AG09319 (cell line): ENCODE measurements at regions not wholly inside any gene's neighbourhood (a gene's known extent, or its start where the extent isn't known, plus 50 kb on each side); places are given as distances from the start of the nearest gene placed in this dataset.
"Not testable (repeated sequence)": the region's sequence is repeated elsewhere in the genome, so short reads cannot be mapped to it uniquely, and the experiment has no call there.

Experiments
- DNase-seq: peaks from one replicate; pipeline ENCODE4 v3.0.0-alpha.2; 2010; ENCODE audit warnings: low read depth; ENCODE audit errors: extremely low read depth
- CTCF ChIP-seq: IDR thresholded peaks from 2 replicates; pipeline ENCODE4 v1.5.1; 2011; ENCODE audit warnings: low read depth, mild to moderate bottlenecking, inconsistent platforms, low read length, moderate library complexity

GRCh38 chr18:22525313-22525712 lies 107.6 kb upstream of the CTAGE1 start:
- DNase-seq: no peak
- TF ChIP-seq CTCF: no peak

- TF ChIP-seq CTCF: no peak
- no peak for DNase-seq
These were observed 108.2 kb upstream of the CTAGE1 start for GRCh38 chr18:22525883-22526282.

DNA sequence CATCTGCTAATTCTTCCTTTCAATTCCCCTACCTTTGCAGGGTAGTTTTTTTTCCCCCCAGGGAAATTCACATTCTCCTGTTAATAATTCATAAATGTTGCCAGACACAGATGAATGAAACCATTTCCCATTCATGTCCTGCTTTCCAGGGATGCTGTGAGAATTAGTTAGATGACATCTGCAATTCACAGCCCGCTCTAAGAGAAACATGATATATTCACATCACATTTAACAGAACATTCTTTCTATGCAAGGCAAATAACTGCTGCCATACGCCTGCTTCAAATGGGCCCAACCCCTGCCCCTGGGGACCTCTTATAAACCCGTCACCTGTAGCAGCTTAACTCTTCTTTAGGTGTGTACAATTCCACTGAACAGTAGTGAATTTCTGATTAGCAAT lies 110.6 kb upstream of the CTAGE1 start:
- TF ChIP-seq CTCF: no peak
- no peak for DNase-seq

DNA sequence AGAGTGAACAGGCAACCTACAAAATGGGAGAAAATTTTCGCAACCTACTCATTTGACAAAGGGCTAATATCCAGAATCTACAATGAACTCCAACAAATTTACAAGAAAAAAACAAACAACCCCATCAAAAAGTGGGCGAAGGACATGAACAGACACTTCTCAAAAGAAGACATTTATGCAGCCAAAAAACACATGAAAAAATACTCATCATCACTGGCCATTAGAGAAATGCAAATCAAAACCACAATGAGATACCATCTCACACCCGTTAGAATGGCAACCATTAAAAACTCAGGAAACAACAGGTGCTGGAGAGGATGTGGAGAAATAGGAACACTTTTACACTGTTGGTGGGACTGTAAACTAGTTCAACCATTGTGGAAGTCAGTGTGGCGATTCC lies 117.0 kb upstream of the CTAGE1 start:
- not testable (repeated sequence) for DNase-seq

GRCh38 chr18:22536558-22536957 lies 118.8 kb upstream of the CTAGE1 start:
- DNase-seq: no peak
- no peak for TF ChIP-seq CTCF

DNA sequence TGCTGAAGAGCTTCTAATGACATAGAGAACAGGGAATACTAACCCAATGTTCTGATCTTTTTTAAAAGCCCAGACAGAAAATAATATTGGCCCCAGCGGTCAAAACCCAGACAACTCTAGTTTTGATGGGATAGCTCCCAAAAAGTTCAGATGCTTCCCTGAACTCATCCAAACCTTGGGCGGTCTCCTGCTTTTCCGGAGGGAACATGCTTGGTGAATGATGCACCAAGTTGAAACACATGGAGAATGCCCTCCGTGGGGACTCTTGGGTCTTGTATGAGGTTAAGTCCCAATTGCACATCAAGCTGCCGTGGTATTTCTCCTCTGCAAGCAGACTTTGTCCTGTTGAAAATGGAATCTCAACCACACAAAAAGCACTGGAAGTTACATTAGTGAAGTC lies 120.7 kb upstream of the CTAGE1 start:
- no peak for DNase-seq
- TF ChIP-seq CTCF: no peak

DNA sequence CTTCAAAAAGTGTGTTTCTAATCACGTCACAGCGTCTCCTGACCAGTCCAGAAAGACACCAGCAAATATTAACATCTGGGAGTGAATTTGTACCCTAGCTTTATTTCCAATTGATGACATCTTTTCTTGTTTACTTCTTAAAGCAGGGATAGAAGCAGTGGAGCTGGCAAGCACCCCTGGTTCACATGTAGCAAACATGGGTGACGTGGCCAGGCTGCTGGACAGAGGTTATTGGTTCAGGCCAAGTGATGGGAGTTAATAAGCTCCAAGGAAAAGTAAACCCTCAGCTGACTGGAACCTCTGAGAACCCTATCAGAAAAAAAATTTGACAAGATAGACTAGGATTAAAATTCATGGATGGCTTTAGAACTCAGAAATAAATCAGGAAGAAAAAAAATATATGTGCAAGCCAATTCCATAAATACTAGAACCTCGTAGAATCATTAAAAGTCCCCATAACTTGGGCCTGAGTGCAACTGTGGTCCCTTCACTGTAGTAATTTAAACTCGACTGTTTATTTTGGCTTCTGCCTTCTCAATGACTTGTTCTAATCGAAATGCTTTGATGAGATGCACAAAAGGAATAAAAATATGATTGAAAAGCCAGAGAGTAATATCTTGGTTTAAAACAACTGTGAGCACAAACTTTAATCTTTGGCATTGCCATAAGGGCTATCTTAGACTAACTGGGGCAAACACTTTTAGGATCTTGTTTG lies 121.5 kb upstream of the CTAGE1 start:
- TF ChIP-seq CTCF: no peak
- DNase-seq: no peak

DNA sequence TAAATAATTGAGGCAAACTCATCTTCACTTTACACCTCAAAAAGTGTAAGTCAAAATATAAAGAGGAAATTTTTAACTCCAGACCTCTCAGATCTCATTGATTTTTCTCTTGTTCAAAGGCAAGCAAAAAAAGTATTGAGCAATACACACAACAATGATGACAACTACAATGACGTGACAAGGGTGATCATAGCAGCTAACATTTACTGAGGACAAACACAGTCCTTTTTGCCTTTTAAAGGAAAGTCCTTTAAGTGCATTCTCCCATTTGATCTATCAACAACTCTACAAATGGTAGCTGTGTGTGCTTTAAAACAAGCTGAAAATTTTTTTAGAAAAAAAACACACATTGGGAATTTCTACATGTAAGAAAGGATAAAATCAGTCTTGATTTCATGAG lies 123.5 kb upstream of the CTAGE1 start:
- no peak for TF ChIP-seq CTCF
- DNase-seq: no peak
